Activated naive CD8-positive, alpha-beta T cell treated with anti-CD3 and anti-CD28 coated beads, Interleukin-2, amount 10 ng/mL, durations not matched to agents 7 days and 5 days (primary cell): ENCODE measurements at regions not wholly inside any gene's neighbourhood (a gene's known extent, or its start where the extent isn't known, plus 50 kb on each side); places are given as distances from the start of the nearest gene placed in this dataset.
"Not testable (repeated sequence)": the region's sequence is repeated elsewhere in the genome, so short reads cannot be mapped to it uniquely, and the experiment has no call there.

Source experiments
- ATAC-seq: fragments of 150-1000 bp; cut with Tn5 transposase; one replicate; pipeline ENCODE4 v1.10.0; 2021; ENCODE audit warnings: low read depth, moderate library complexity
- POLR2A ChIA-PET: fragments of 350-600 bp; sonication (Branson Sonifier 250); formaldehyde crosslinking; loops from one replicate; lab custom pipeline; 2021; ENCODE audit warnings: antibody characterized with exemption; lab: Charles Lee
- DNase-seq: peaks from one replicate; pipeline ENCODE4 v3.0.0; 2021
- H3K27ac Mint-ChIP-seq: one replicate; pipeline ENCODE4 v1.8.0; 2022; ENCODE audit warnings: mild to moderate bottlenecking, mixed read lengths
- H3K27me3 Mint-ChIP-seq: one replicate; pipeline ENCODE4 v1.8.0; 2022; ENCODE audit warnings: mild to moderate bottlenecking, moderate library complexity, mixed read lengths
- H3K36me3 Mint-ChIP-seq: one replicate; pipeline ENCODE4 v1.8.0; 2021; ENCODE audit warnings: mild to moderate bottlenecking, mixed read lengths
- H3K4me1 Mint-ChIP-seq: one replicate; pipeline ENCODE4 v1.8.0; 2021; ENCODE audit warnings: mixed read lengths
- H3K4me3 Mint-ChIP-seq: one replicate; pipeline ENCODE4 v1.8.0; 2022; ENCODE audit warnings: mild to moderate bottlenecking, moderate library complexity, mixed read lengths
- H3K9me3 Mint-ChIP-seq: one replicate; pipeline ENCODE4 v1.8.0; 2021; ENCODE audit warnings: mixed read lengths

- H3K27me3 Mint-ChIP-seq, result no peaks in the 10 kb centered on the region
- ATAC-seq, result no peak
- peaks cover 6% of the 10 kb centered on the region for H3K36me3 Mint-ChIP-seq
- H3K4me3 Mint-ChIP-seq, result no peak overlapping the region
- DNase-seq, result no peak
- POLR2A ChIA-PET, result no interaction called here
- peaks cover 13% of the 10 kb centered on the region for H3K9me3 Mint-ChIP-seq
- no peaks in the 10 kb centered on the region for H3K4me1 Mint-ChIP-seq
- H3K27ac Mint-ChIP-seq, result no peak overlapping the region
Observed at GRCh38 chr12:91732086-91732485, 413.6 kb downstream of the BTG1 start.

GRCh38 chr12:91729543-91729942 is 416.1 kb downstream of the BTG1 start:
- no peak for ATAC-seq
- H3K27me3 Mint-ChIP-seq, result no peaks in the 10 kb centered on the region

DNA sequence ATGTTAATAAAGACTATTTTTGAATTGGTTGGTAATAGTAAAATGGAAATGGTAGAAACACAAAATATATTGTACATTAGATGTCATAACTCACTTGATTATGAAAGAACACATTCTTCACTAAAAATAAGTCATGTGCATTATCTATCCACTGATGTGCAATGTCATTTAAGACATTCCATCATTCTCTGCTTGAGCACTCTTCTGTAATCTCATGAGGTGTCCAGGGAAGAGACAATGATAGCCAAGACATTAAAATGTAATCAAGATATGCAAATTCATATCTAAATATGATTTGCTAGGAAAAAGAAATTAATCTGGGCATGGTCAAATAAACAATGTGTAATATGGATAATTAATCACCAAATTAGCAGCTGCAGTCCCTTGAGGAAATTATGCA is 422.5 kb downstream of the BTG1 start:
- Mint-ChIP-seq H3K4me1 (peaks cover 2% of the 10 kb centered on the region), H3K4me3 (no peak overlapping the region), H3K36me3 (no peaks in the 10 kb centered on the region), H3K9me3 (peaks cover 3% of the 10 kb centered on the region), H3K27me3 (no peaks in the 10 kb centered on the region), H3K27ac (no peak overlapping the region)
- POLR2A ChIA-PET, result no interaction called here
- ATAC-seq, result no peak
- DNase-seq, result no peak

More at GRCh38 chr12:91729543-91729942, 416.1 kb downstream of the BTG1 start:
- Mint-ChIP-seq H3K36me3 (peaks cover 6% of the 10 kb centered on the region), H3K4me3 (no peak overlapping the region), H3K4me1 (no peaks in the 10 kb centered on the region), H3K9me3 (peaks cover 11% of the 10 kb centered on the region), H3K27ac (no peak overlapping the region)
- POLR2A ChIA-PET, result no interaction called here
- no peak for DNase-seq

DNA sequence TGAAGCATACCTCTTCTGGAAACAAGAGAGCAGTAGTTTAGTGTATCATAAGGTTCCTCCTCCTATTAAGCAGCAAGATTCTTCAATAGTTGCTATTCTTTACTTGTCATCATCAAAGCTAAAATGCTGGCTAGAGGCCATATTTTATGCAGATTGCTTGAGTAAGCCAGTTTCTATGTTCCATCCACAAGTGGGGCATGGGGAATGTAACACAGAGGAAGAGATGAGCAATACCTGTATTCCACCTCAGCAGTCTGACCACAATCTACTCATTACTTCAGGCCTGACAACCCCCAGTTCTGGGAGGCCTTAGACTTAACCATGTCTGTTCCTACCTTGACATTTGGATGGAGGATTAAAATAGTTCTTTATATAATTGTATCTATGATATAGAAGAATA is 423.6 kb downstream of the BTG1 start:
- ATAC-seq (no peak), DNase-seq (no peak)
- peaks cover 2% of the 10 kb centered on the region for H3K4me1 Mint-ChIP-seq
- H3K9me3 Mint-ChIP-seq, result peaks cover 3% of the 10 kb centered on the region
- H3K4me3 Mint-ChIP-seq, result no peak overlapping the region
- POLR2A ChIA-PET, result no interaction called here
- H3K27ac Mint-ChIP-seq, result no peak overlapping the region
- no peaks in the 10 kb centered on the region for H3K36me3 Mint-ChIP-seq
- no peaks in the 10 kb centered on the region for H3K27me3 Mint-ChIP-seq

GRCh38 chr12:91721023-91721422 is 424.6 kb downstream of the BTG1 start:
- Mint-ChIP-seq H3K36me3 (no peaks in the 10 kb centered on the region), H3K4me3 (no peak overlapping the region), H3K27ac (no peak overlapping the region), H3K4me1 (peaks cover 2% of the 10 kb centered on the region), H3K9me3 (peaks cover 3% of the 10 kb centered on the region), H3K27me3 (no peaks in the 10 kb centered on the region)
- DNase-seq (no peak), ATAC-seq (no peak)
- POLR2A ChIA-PET, result no interaction called here

GRCh38 chr12:91718326-91718725 is 427.3 kb downstream of the BTG1 start:
- ATAC-seq, result no peak
- POLR2A ChIA-PET, result no interaction called here
- no peaks in the 10 kb centered on the region for H3K36me3 Mint-ChIP-seq

GRCh38 chr12:91717804-91718203 is 427.8 kb downstream of the BTG1 start:
- Mint-ChIP-seq H3K27ac (no peak overlapping the region), H3K36me3 (peaks cover 3% of the 10 kb centered on the region), H3K4me3 (no peak overlapping the region), H3K27me3 (no peaks in the 10 kb centered on the region), H3K9me3 (peaks cover 6% of the 10 kb centered on the region), H3K4me1 (peaks cover 2% of the 10 kb centered on the region)
- ATAC-seq, result no peak
- POLR2A ChIA-PET, result no interaction called here
- no peak for DNase-seq

More at GRCh38 chr12:91718326-91718725, 427.3 kb downstream of the BTG1 start:
- no peak for DNase-seq
- Mint-ChIP-seq H3K27me3 (no peaks in the 10 kb centered on the region), H3K4me1 (peaks cover 2% of the 10 kb centered on the region), H3K4me3 (no peak overlapping the region), H3K27ac (no peak overlapping the region), H3K9me3 (peaks cover 4% of the 10 kb centered on the region)

GRCh38 chr12:91711925-91712324 is 433.7 kb downstream of the BTG1 start:
- H3K27me3 Mint-ChIP-seq, H3K4me3 Mint-ChIP-seq, H3K27ac Mint-ChIP-seq, ATAC-seq, H3K9me3 Mint-ChIP-seq, H3K4me1 Mint-ChIP-seq, H3K36me3 Mint-ChIP-seq, POLR2A ChIA-PET, DNase-seq: not testable (repeated sequence)

- no peak overlapping the region for H3K27ac Mint-ChIP-seq
- ATAC-seq (no peak), DNase-seq (no peak)
- no peaks in the 10 kb centered on the region for H3K36me3 Mint-ChIP-seq
- H3K9me3 Mint-ChIP-seq, result peaks cover 3% of the 10 kb centered on the region
- H3K27me3 Mint-ChIP-seq, result no peaks in the 10 kb centered on the region
- POLR2A ChIA-PET, result no interaction called here
- no peak overlapping the region for H3K4me3 Mint-ChIP-seq
- no peaks in the 10 kb centered on the region for H3K4me1 Mint-ChIP-seq
Observed at GRCh38 chr12:91706466-91706865, 439.2 kb downstream of the BTG1 start.

DNA sequence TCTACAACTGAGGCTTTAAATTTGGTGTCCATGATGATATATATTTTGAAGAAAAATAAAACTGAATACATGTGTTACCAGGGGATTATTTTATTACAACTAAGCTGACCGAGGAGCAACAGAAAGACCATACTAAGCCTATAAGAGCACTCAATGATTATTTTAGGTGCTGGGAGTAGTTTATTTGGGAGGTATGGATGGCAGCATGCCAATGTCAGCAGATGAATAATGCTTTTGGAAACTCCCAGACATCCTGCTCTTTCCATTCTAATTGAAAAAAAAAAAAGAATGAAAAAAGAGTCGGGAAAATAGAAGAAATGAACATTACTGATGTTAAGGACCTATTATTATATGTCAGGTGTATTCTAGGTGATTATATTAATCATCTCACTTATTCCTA is 441.2 kb downstream of the BTG1 start:
- Mint-ChIP-seq H3K4me1 (no peaks in the 10 kb centered on the region), H3K36me3 (no peaks in the 10 kb centered on the region), H3K9me3 (peaks cover 2% of the 10 kb centered on the region), H3K27ac (no peak overlapping the region), H3K27me3 (no peaks in the 10 kb centered on the region), H3K4me3 (no peak overlapping the region)
- DNase-seq, result no peak
- POLR2A ChIA-PET, result no interaction called here
- ATAC-seq, result no peak

GRCh38 chr12:91703491-91704283 is 442.0 kb downstream of the BTG1 start:
- H3K27ac Mint-ChIP-seq, result no peak overlapping the region
- POLR2A ChIA-PET, result no interaction called here
- no peak for ATAC-seq

DNA sequence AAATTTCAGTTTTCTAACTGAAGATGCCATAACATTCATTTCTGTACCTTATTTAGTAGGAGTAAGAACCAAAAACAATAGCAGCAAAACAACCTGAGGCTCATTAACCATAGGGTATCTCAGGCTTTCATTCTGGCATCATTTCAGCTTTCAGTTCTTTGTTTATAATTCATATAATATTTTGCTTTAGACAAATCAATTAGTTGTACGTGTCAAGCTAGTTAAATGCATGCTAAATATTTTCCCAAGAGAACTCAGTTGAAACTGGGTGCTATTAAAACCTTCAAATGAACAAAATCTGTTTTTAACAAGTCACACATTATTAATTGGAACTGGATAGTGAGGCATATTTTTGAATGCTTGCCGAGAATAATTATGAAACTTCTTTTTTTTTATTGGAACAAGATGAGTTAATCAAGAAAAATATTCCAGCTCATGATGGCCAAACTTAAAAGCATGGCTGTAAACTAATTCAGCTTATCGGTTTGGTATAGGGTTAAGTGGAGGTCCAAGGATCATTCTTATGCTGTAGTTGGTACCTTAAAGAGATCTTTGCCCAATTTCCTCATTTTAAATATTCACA is 442.7 kb downstream of the BTG1 start:
- Mint-ChIP-seq H3K27me3 (no peaks in the 10 kb centered on the region), H3K27ac (no peak overlapping the region), H3K4me3 (no peak overlapping the region), H3K4me1 (no peaks in the 10 kb centered on the region), H3K36me3 (no peaks in the 10 kb centered on the region), H3K9me3 (peaks cover 4% of the 10 kb centered on the region)
- DNase-seq (no peak), ATAC-seq (no peak)
- POLR2A ChIA-PET, result no interaction called here

More at GRCh38 chr12:91703491-91704283, 442.0 kb downstream of the BTG1 start:
- Mint-ChIP-seq H3K36me3 (no peaks in the 10 kb centered on the region), H3K4me3 (no peak overlapping the region), H3K27me3 (no peaks in the 10 kb centered on the region), H3K9me3 (peaks cover 3% of the 10 kb centered on the region), H3K4me1 (no peaks in the 10 kb centered on the region)
- no peak for DNase-seq

DNA sequence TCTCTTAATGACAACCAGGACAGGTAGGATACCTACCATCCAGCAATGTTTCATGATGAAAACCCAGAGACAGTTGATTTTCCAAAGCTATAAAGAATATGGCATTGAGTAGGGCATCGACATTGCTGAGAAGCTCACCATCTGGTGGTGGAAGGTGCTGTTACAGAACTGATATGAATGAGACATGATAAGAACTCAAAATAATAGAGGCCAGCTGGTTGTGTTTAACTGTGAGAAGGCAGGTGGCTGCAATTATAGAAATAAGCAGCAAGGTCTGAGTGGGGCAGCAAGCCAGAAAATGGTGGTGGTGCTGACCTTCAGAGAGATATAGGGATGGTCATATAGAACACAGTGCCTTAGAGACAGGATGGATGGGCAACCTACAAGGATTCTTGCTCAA is 449.7 kb downstream of the BTG1 start:
- no peak overlapping the region for H3K27ac Mint-ChIP-seq

GRCh38 chr12:91695406-91695805 is 450.2 kb downstream of the BTG1 start:
- H3K9me3 Mint-ChIP-seq, result peaks cover 19% of the 10 kb centered on the region
- H3K4me1 Mint-ChIP-seq, POLR2A ChIA-PET, H3K4me3 Mint-ChIP-seq, H3K36me3 Mint-ChIP-seq, ATAC-seq, H3K27ac Mint-ChIP-seq, H3K27me3 Mint-ChIP-seq, DNase-seq: not testable (repeated sequence)

More for the DNA sequence above, 449.7 kb downstream of the BTG1 start:
- Mint-ChIP-seq H3K36me3 (peaks cover 3% of the 10 kb centered on the region), H3K9me3 (peaks cover 19% of the 10 kb centered on the region), H3K4me3 (no peak overlapping the region), H3K4me1 (peaks cover 4% of the 10 kb centered on the region), H3K27me3 (no peaks in the 10 kb centered on the region)
- DNase-seq (no peak), ATAC-seq (no peak)
- POLR2A ChIA-PET, result no interaction called here
